NCI-H2029 (cell line): ENCODE measurements at regions not wholly inside any gene's neighbourhood (a gene's known extent, or its start where the extent isn't known, plus 50 kb on each side); places are given as distances from the start of the nearest gene placed in this dataset.

ENCODE experiments used
- DNase-seq: peaks from one replicate; lab custom pipeline; 2025; lab: John Stamatoyannopoulos, UW

- no peak for DNase-seq
These were observed 327.0 kb upstream of the NR5A2 start for GRCh38 chr1:199700551-199700950.

DNA sequence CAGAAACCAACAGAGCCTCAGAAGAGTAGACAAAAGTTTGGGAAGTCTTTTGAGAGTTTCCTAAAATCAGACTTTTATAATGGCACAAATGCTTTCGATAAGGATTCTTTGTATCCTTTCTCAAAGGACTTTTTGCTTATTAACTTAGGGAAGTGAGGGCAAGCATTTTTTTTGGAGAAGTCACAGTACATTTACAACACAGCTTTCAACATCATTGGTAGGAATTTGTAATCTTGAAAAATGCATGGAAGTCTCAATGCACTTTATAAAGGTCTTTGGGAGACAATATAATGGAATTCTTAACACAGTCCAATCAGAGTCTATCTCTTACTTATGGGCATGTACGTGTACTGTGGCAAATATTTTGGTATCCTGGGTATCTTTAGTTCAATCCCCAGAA lies 325.8 kb upstream of the NR5A2 start:
- DNase-seq, result no peak

DNA sequence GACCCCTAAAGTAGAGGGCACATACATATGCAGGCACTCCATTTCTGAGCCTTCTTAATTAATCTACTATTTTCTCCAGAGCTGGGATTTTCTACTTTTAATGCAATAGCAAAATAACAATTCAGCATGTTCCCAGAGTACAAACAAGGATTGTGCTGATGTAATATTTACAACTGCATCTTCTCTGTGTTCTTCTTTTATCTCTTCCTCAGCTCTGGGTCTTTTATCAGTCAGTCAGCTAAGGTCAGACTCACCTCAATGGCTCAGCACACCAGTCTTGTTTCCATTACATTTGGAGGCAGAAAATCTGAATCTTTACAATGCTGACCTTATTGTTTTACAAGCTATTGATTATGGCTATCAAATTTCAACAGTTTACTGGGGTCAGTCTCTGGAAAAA lies 323.3 kb upstream of the NR5A2 start:
- no peak for DNase-seq

- DNase-seq, result no peak
These were observed 321.7 kb upstream of the NR5A2 start for GRCh38 chr1:199705825-199706224.

DNA sequence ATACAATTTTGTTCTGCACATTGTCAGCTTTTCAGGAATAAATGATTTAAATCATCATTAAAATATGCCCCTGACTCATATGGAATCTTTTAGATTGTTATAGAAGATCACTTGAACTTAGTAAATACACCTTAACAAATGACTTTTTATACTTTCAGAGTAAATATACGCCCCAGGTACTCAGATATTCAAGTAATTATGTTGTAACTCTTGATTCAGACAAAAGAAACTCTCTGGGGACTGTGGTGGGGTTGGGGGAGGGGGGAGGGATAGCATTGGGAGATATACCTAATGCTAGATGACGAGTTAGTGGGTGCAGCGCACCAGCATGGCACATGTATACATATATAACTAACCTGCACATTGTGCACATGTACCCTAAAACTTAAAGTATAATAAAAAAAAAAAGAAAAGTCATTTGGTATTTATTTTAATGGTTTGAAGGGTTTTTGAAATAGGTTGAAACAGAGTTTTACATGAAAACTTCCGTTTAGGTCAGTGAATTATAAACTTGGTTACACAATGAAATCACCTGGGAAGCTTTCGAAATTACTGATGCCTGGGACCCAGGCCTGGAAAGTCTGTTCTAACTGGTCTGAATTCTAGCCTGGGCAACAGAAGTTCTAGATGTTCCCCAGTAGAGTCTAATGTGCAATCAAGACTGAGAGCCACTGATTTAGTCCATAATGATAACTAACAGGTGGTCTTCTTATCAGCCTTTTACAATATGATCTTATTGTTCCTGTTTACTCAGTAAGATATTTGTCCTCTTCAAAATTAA lies 320.5 kb upstream of the NR5A2 start:
- no peak for DNase-seq

DNA sequence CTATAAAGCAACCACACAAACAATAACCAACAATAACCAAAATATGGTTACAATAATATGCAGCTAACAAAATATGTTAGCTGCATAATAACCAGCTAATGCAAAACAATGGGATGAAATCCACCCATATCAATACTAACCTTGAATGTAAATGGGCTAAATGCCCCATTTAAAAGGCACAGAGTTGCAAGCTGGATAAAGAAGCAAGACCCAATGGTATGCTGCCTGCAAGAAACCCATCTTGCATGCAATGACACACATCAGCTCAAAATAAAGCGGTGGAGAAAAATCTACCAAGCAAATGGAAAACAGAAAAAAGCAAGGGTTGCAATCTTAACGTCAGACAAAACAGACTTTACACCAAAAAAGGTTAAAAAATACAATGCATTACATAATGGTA lies 316.5 kb upstream of the NR5A2 start:
- DNase-seq, result no peak

- DNase-seq, result no peak
These were observed 310.8 kb upstream of the NR5A2 start for GRCh38 chr1:199716729-199717128.

- DNase-seq, result no peak
These were observed 308.2 kb upstream of the NR5A2 start for GRCh38 chr1:199719156-199719842.

DNA sequence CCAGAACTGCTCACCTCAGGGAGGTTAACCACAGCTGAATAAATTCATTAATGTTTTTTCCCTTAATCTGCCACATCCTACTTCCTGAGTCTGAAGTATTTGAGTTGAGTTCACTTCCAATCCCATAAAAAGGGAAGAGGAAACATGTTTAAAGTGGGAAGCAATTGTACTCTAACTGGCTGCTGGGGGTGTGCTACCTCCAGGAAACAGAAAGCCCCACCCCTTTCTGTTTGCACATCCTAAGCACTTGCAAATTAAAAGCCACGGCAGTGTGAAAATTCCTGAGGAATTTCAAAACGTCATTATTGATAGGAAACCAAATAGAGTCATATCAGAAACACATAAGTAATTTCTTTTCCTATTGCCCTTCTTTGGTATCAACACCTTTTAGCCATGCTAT lies 307.0 kb upstream of the NR5A2 start:
- no peak for DNase-seq

- DNase-seq, result no peak
These were observed 306.5 kb upstream of the NR5A2 start for GRCh38 chr1:199721001-199721400.

GRCh38 chr1:199723250-199723956 lies 304.1 kb upstream of the NR5A2 start:
- no peak for DNase-seq

- no peak for DNase-seq
These were observed 303.5 kb upstream of the NR5A2 start for GRCh38 chr1:199724049-199724448.

- DNase-seq, result no peak
These were observed 302.4 kb upstream of the NR5A2 start for GRCh38 chr1:199725002-199725565.

DNA sequence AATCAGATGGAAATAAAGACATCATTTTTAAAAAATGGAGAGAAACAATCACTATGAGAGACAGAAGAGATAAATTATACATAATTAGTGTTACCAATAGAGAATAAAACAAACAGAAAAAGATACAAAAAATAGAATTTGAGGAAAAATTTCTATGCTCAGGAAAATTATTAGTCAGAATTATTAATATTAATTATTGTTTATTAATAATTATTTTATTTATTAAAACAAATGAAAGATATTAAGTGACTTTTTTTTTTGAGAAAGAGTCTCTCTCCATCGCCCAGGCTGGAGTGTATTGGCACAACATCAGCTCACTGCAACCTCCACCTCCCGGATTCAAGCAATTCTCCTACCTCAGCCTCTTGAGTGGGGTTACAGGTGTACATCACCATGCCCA lies 299.8 kb upstream of the NR5A2 start:
- no peak for DNase-seq

DNA sequence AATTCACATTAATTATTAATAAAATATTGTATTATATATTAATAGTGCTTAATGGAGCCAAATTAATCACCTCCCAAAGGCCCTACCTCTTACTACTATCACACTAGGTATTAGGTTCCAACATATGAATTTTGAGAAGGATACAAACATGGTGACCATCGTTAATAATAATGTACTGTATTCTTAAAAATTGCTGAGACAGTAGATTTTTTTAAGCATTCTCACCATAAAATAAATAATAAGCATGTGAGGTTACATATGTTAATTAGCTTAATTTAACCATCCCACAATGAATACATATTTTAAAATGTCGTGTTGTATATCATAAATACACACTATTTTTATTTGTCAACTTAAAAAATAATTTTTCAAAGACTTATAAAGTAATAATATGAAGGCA lies 299.2 kb upstream of the NR5A2 start:
- DNase-seq, result no peak

GRCh38 chr1:199733125-199733524 lies 294.4 kb upstream of the NR5A2 start:
- DNase-seq, result no peak

GRCh38 chr1:199734186-199734585 lies 293.3 kb upstream of the NR5A2 start:
- no peak for DNase-seq

GRCh38 chr1:199735660-199736059 lies 291.9 kb upstream of the NR5A2 start:
- no peak for DNase-seq

- DNase-seq, result no peak
These were observed 290.9 kb upstream of the NR5A2 start for GRCh38 chr1:199736646-199737045.

- no peak for DNase-seq
These were observed 285.9 kb upstream of the NR5A2 start for GRCh38 chr1:199741586-199741985.

DNA sequence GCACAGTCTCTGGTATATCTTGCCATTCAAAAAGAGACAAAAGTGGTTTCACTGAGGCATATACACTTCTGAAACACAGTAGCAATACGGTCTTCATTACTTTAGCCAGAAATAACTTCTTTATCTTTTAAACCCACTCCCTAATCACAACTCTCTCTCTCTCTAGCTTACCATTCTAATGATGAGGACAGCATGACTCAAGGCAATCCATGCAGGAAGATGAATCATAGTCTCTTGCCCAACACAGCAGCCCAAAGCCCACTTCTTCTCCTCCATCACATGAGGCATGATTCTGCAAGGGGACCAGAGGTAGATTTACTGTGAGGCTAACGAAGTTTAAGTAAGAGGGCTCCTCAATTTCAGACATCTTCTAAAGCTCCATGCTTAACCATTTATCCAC lies 285.0 kb upstream of the NR5A2 start:
- DNase-seq, result no peak

GRCh38 chr1:199743227-199743626 lies 284.3 kb upstream of the NR5A2 start:
- no peak for DNase-seq
